ENCODE measurements at regions not wholly inside any gene's neighbourhood (a gene's known extent, or its start where the extent isn't known, plus 50 kb on each side); places are given as distances from the start of the nearest gene placed in this dataset.

DNA sequence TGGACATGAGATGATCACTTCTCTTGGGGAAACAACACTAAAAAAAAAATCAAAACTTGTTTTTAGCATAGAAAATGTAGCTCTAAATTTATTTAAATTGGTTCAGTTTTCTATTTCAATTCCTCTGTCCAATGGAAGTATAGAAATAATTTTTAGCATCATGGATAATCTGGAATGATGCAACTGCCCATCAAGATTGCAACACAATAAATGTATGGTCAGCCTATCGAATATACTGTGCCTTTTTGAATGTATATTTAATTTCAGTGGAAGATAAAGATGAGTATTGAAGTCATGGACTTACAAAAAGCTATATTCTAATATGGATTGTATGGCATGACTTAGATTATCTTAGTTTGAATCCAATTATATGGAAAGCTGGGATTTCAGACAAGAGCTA lies 906.7 kb downstream of the IGSF11 start:
- Histone ChIP-seq H3K27ac (no peak overlapping the region), H3K9me3 (replicated peaks in 1 of 3) (no peaks in the 10 kb centered on the region), H3K4me1 (replicated peaks in 1 of 2) (no peaks in the 10 kb centered on the region), H3K36me3 (replicated peaks in 1 of 2) (no peaks in the 10 kb centered on the region), H3K4me3 (no peak overlapping the region), H3K27me3 (no peaks in the 10 kb centered on the region)
- 71 to 81% (median 75%) methylated on average over 1 of the region's 1 CpG for WGBS, 4 donors
- DNase-seq: no peak
- intact Hi-C loops (cut with DNase I): no loop called here
- TF ChIP-seq POLR2A (IDR thresholded peaks at IDR 0.05) (no peak), CTCF (IDR thresholded peaks at IDR 0.05) (no peak)

DNA sequence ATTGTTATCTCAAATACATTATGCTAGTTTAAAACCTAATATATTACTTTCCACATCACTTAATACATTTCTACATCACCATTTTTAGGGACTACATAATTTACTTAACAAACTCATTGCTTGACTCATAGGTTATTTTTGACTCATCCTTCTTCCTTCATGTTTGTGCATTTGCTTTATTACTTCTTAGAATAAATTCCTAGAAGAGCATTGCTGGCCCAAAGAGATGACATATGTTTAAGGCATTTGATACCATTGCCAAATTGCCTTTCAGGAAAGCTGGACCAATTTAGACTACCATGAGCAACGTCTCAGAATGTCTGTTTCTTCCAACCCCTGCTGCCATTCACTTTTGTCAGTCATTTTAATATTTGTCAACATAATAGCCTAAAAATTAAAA lies 905.8 kb downstream of the IGSF11 start:
- Histone ChIP-seq H3K9me3 (replicated peaks in 1 of 3) (no peaks in the 10 kb centered on the region), H3K27ac (no peak overlapping the region), H3K4me3 (no peak overlapping the region), H3K4me1 (replicated peaks in 1 of 2) (no peaks in the 10 kb centered on the region), H3K27me3 (no peaks in the 10 kb centered on the region), H3K36me3 (replicated peaks in 1 of 2) (no peaks in the 10 kb centered on the region)
- 6 to 32% (median 14%) methylated on average over 1 of the region's 1 CpG for WGBS, 4 donors
- no peak for TF ChIP-seq CTCF (IDR thresholded peaks at IDR 0.05)
- TF ChIP-seq POLR2A (IDR thresholded peaks at IDR 0.05): no peak
- intact Hi-C loops (cut with DNase I): no loop called here
- DNase-seq: no peak

DNA sequence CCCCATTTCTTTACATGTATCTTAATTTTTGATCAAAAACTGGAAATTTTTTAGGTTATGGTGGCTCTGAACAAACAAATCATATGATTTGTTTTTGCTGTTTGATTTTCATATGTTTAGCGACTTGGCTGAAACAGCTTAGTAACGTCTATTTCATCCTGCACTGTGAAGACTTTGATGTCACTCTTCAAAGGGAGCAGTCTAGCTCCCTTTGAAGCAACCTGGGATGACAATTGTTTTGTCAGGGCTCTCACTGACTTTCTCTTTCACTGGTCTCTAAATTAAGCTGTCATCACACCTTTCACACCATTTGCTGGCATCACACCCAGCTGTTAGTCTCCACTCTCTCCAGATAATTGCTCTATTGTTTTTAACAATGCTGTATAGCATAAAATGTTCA lies 896.9 kb downstream of the IGSF11 start:
- Histone ChIP-seq H3K4me3 (no peak overlapping the region), H3K27me3 (no peaks in the 10 kb centered on the region), H3K4me1 (replicated peaks in 1 of 2) (no peaks in the 10 kb centered on the region), H3K36me3 (replicated peaks in 1 of 2) (no peaks in the 10 kb centered on the region), H3K27ac (no peak overlapping the region), H3K9me3 (replicated peaks in 1 of 3) (no peaks in the 10 kb centered on the region)
- 45 to 56% (median 54%) methylated on average over 2 of the region's 2 CpGs for WGBS, 4 donors
- TF ChIP-seq POLR2A (IDR thresholded peaks at IDR 0.05) (no peak), CTCF (IDR thresholded peaks at IDR 0.05) (no peak)
- no peak for DNase-seq
- intact Hi-C loops (cut with DNase I): no loop called here

GRCh38 chr3:118144919-118145318 lies 889.7 kb downstream of the IGSF11 start:
- DNase-seq: no peak
- Histone ChIP-seq H3K36me3 (replicated peaks in 1 of 2) (no peaks in the 10 kb centered on the region), H3K27me3 (peaks cover 5% of the 10 kb centered on the region), H3K4me3 (no peak overlapping the region), H3K9me3 (replicated peaks in 1 of 3) (no peaks in the 10 kb centered on the region), H3K4me1 (replicated peaks in 1 of 2) (no peaks in the 10 kb centered on the region), H3K27ac (no peak overlapping the region)
- no peak for TF ChIP-seq POLR2A (IDR thresholded peaks at IDR 0.05)
- TF ChIP-seq CTCF (IDR thresholded peaks at IDR 0.05): no peak
- intact Hi-C loops (cut with DNase I): no loop called here
- WGBS, 4 donors: 82 to 99% (median 92%) methylated on average over 3 to 4 of the region's 4 CpGs

All from adrenal gland (tissue), 9 donors.